ENCODE measurements at regions not wholly inside any gene's neighbourhood (a gene's known extent, or its start where the extent isn't known, plus 50 kb on each side); places are given as distances from the start of the nearest gene placed in this dataset.
"Not testable (repeated sequence)": the region's sequence is repeated elsewhere in the genome, so short reads cannot be mapped to it uniquely, and the experiment has no call there.

DNA sequence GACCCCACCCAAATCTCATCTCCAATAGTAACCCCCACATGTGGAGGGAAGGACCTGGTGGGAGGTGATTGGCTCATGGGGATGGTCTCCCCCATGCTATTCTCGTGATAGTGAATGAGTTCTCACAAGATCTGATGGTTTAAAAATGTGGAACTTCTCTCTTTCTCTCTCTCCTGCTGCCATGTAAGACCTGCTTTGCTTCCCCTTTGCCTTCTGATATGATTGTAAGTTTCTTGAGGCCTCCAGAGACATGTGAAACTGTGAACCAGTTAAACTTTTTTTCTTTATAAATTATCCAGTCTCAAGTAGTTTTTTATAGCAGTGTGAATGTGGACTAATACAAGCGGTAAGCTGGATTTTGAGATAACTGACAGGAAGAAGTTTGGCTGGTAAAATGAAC is 60.3 kb upstream of the MBNL1 start:
- DNase-seq (ENCODE audit: low read depth), result no peak
- H3K4me3 ChIP-seq (ENCODE audit: control insufficient read depth, low read depth, low read length), result no peak overlapping the region
- TF ChIP-seq, protein P1, sequence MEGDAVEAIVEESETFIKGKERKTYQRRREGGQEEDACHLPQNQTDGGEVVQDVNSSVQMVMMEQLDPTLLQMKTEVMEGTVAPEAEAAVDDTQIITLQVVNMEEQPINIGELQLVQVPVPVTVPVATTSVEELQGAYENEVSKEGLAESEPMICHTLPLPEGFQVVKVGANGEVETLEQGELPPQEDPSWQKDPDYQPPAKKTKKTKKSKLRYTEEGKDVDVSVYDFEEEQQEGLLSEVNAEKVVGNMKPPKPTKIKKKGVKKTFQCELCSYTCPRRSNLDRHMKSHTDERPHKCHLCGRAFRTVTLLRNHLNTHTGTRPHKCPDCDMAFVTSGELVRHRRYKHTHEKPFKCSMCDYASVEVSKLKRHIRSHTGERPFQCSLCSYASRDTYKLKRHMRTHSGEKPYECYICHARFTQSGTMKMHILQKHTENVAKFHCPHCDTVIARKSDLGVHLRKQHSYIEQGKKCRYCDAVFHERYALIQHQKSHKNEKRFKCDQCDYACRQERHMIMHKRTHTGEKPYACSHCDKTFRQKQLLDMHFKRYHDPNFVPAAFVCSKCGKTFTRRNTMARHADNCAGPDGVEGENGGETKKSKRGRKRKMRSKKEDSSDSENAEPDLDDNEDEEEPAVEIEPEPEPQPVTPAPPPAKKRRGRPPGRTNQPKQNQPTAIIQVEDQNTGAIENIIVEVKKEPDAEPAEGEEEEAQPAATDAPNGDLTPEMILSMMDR (conservative IDR thresholded peaks at IDR 0.05; ENCODE audit: control insufficient read depth, insufficient read depth, low read depth, low read length), result no peak

- DNase-seq (ENCODE audit: low read depth), result no peak
- H3K4me3 ChIP-seq (ENCODE audit: control insufficient read depth, low read depth, low read length), result no peak overlapping the region
These were observed 59.7 kb upstream of the MBNL1 start for GRCh38 chr3:152209060-152209459.

DNA sequence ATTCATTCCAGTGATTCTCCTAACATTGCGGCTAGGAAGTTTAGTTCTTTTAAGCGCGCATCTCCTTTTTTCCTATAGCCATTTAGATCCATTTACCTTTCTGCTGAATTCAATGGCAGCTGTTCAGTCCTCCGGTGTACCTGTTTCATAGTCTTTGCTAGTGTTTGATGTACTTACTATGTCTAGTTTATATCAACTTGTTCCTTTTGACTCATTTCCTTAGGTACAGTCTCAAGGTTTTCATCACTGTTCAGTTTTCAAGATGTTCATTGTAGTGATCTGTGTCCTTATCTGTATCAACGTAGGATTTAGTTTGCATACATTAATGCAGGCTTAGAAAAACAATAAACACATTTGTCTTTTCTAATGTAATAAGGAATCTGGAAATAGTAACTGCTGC is 59.0 kb upstream of the MBNL1 start:
- H3K4me3 ChIP-seq (ENCODE audit: control insufficient read depth, low read depth, low read length), result no peak overlapping the region
- no peak for DNase-seq (ENCODE audit: low read depth)
- TF ChIP-seq, protein P1 (conservative IDR thresholded peaks at IDR 0.05; ENCODE audit: control insufficient read depth, insufficient read depth, low read depth, low read length), result no peak

More at GRCh38 chr3:152209060-152209459, 59.7 kb upstream of the MBNL1 start:
- TF ChIP-seq, protein P1 (conservative IDR thresholded peaks at IDR 0.05; ENCODE audit: control insufficient read depth, insufficient read depth, low read depth, low read length), result no peak

- TF ChIP-seq, protein P1 (conservative IDR thresholded peaks at IDR 0.05; ENCODE audit: control insufficient read depth, insufficient read depth, low read depth, low read length), result no peak
- H3K4me3 ChIP-seq (ENCODE audit: control insufficient read depth, low read depth, low read length), result no peak overlapping the region
- DNase-seq (ENCODE audit: low read depth), result no peak
These were observed 58.0 kb upstream of the MBNL1 start for GRCh38 chr3:152210697-152211096.

DNA sequence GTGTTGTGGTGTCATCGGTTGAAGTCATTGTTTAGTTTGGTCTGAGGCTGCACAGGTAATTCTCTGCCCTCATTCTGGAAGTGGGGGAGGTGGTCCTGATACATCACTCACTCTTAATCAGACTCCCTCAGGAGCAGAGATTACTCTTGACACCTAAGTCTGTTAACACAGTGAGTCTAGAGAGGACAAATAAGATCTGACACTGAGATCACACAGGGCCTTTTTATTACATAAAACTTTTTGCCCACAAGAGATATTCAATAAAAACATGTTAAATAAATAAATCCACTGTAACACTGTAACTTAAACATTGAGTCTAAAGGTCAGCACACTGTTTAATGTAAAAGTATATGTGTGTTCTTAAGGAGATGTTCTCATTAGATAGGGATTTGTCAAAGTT is 57.1 kb upstream of the MBNL1 start:
- DNase-seq (ENCODE audit: low read depth), result no peak
- H3K4me3 ChIP-seq (ENCODE audit: control insufficient read depth, low read depth, low read length), result no peak overlapping the region
- TF ChIP-seq, protein P1 (conservative IDR thresholded peaks at IDR 0.05; ENCODE audit: control insufficient read depth, insufficient read depth, low read depth, low read length), result no peak

DNA sequence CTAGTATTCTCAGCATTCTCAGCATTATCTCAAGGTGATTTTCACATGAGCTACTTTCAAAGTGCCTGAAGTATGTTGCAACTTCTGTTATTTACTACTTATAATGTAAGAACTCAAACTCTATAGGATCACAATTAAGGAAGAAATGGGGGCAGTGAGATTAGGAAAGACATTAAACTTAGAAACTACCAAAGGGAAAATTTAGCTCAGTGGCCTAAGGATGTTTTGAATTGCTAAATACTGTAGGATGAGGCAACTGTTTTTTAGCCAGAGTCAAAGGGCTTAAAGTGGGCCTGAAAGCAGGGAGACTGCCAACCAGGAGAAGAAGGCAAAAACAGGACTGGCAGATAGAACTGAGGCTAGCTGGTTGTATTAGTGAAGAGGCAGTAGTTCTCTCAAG is 55.5 kb upstream of the MBNL1 start:
- DNase-seq (ENCODE audit: low read depth), result no peak
- TF ChIP-seq, protein P1 (conservative IDR thresholded peaks at IDR 0.05; ENCODE audit: control insufficient read depth, insufficient read depth, low read depth, low read length), result no peak
- H3K4me3 ChIP-seq (ENCODE audit: control insufficient read depth, low read depth, low read length), result no peak overlapping the region

- TF ChIP-seq, protein P1 (conservative IDR thresholded peaks at IDR 0.05; ENCODE audit: control insufficient read depth, insufficient read depth, low read depth, low read length), result no peak
- no peak for DNase-seq (ENCODE audit: low read depth)
- no peak overlapping the region for H3K4me3 ChIP-seq (ENCODE audit: control insufficient read depth, low read depth, low read length)
These were observed 54.8 kb upstream of the MBNL1 start for GRCh38 chr3:152213938-152214337.

DNA sequence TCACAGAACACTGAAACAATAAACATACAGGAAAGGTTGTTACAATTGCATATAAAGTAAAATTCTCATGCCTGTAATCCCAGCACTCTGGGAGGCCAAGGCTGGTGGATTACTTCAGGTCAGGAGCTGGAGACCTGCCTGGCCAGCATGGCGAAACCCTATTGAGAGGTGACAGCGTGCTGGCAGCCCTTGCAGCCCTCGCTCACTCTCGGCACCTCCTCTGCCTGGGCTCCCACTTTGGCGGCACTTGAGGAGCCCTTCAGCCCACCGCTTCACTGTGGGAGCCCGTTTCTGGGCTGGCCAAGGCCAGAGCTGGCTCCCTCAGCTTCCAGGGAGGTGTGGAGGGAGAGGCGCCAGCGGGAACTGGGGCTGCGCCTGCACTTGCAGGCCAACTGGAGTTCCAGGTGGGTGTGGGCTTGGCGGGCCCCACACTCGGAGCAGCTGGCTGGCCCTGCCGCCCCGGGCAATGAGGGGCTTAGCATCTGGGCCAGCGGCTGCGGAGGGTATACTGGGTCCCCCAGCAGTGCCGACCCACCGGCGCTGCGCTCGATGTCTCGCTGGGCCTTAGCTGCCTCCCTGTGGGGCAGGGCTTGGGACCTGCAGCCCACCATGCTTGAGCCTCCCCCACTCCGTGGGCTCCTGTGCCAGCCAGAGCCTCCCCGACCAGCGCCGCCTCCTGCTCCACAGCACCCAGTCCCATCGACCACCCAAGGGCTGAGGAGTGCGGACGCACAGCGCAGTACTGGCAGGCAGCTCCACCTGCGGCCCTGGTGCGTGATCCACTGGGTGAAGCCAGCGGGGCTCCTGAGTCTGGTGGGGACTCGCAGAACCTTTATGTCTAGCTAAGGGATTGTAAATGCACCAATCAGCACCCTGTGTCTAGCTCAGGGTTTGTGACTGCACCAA is 51.5 kb upstream of the MBNL1 start:
- DNase-seq (ENCODE audit: low read depth); H3K4me3 ChIP-seq (ENCODE audit: control insufficient read depth, low read depth, low read length): not testable (repeated sequence)
